ENCODE measurements at regions not wholly inside any gene's neighbourhood (a gene's known extent, or its start where the extent isn't known, plus 50 kb on each side); places are given as distances from the start of the nearest gene placed in this dataset.

DNA sequence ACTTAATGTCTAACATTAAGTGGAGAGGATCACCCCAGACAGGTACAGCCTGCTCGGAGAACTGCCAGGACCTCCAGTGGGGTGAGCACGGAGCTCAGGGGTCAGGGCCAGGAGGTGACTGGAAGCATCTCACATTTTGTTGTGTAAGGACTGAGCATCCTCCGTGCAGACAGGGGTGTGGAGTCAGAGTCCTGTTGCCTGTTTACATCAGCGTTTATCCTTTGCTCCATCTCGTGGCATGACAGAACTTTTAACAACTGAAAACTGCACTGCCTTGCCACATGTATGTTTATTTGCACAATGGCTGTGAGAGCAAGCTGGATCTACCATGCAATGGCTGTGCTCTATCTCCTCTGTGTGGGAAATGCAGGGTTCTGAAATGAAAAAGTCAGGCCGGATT lies 175.4 kb upstream of the AKR1E2 start (continued):
- no peak for TF ChIP-seq E2F1 (CRISPR knock-in tag; IDR thresholded peaks at IDR 0.05)
- TF ChIP-seq ATF3 (CRISPR knock-in tag; conservative IDR thresholded peaks at IDR 0.05): no peak
- no peak for TF ChIP-seq JUN (CRISPR knock-in tag; IDR thresholded peaks at IDR 0.05)
- TF ChIP-seq FOXJ3 (CRISPR knock-in tag; IDR thresholded peaks at IDR 0.05; ENCODE audit: borderline replicate concordance): no peak
- TF ChIP-seq ZNF671 (CRISPR knock-in tag; IDR thresholded peaks at IDR 0.05): no peak
- no peak for TF ChIP-seq TP53 (CRISPR knock-in tag; IDR thresholded peaks at IDR 0.05)
- TF ChIP-seq ARID4B (CRISPR knock-in tag; IDR thresholded peaks at IDR 0.05; ENCODE audit: borderline replicate concordance): no peak
- TF ChIP-seq, protein P1, sequence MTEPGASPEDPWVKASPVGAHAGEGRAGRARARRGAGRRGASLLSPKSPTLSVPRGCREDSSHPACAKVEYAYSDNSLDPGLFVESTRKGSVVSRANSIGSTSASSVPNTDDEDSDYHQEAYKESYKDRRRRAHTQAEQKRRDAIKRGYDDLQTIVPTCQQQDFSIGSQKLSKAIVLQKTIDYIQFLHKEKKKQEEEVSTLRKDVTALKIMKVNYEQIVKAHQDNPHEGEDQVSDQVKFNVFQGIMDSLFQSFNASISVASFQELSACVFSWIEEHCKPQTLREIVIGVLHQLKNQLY (CRISPR knock-in tag; IDR thresholded peaks at IDR 0.05): no peak
- TF ChIP-seq TEAD1 (CRISPR knock-in tag; IDR thresholded peaks at IDR 0.05): no peak
- TF ChIP-seq, protein P2, sequence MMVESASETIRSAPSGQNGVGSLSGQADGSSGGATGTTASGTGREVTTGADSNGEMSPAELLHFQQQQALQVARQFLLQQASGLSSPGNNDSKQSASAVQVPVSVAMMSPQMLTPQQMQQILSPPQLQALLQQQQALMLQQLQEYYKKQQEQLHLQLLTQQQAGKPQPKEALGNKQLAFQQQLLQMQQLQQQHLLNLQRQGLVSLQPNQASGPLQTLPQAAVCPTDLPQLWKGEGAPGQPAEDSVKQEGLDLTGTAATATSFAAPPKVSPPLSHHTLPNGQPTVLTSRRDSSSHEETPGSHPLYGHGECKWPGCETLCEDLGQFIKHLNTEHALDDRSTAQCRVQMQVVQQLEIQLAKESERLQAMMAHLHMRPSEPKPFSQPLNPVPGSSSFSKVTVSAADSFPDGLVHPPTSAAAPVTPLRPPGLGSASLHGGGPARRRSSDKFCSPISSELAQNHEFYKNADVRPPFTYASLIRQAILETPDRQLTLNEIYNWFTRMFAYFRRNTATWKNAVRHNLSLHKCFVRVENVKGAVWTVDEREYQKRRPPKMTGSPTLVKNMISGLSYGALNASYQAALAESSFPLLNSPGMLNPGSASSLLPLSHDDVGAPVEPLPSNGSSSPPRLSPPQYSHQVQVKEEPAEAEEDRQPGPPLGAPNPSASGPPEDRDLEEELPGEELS (CRISPR knock-in tag; IDR thresholded peaks at IDR 0.05): no peak

DNA sequence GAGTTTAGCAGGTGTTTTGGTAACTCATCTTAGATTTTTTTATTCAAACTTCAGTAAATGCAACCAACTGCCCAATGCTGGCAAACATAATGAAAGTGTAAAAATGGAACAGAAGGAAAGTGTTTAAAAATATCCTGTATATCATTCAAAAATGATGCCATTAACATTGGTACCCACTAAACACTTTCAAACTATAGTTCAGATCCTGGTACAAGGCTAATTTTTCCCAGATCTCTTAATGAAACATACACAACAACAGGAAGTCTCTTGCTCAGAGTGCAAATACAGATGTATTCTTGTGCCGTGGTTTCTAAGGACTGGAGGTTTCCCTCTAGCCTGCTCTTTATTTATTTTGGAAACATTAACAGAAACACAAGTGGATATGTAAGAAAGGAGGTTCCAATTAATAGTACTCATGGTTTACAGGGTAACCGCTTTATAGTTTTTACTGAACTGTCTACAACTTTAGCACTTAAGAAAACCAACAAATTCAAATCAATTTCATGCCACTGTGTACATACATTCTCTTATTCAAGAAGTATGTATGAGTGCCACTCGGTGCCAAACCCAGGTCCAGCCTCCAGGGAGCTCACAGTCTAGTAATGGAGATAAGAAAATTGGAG lies 176.0 kb upstream of the AKR1E2 start:
- ChIA-PET POLR2A (no interaction called here), CTCF (no interaction called here)
- ATAC-seq (no peak), DNase-seq (ENCODE audit: low spot score) (no peak)
- Mint-ChIP-seq H3K36me3 (no peaks in the 10 kb centered on the region), H3K9me3 (0 out of 2 replicates have a peak, but pooled peaks cover 3% of the 10 kb centered on the region), H3K4me3 (no peak overlapping the region), H3K27ac (no peak overlapping the region), H3K27me3 (ENCODE audit: low read depth) (peaks cover 12% of the 10 kb centered on the region), H3K4me1 (peaks cover 24% of the 10 kb centered on the region)
- TF ChIP-seq E2F1 (CRISPR knock-in tag; IDR thresholded peaks at IDR 0.05) (no peak), ZNF232 (CRISPR knock-in tag; IDR thresholded peaks at IDR 0.05) (no peak), FOXJ3 (CRISPR knock-in tag; IDR thresholded peaks at IDR 0.05; ENCODE audit: borderline replicate concordance) (no peak), NR2C2 (CRISPR knock-in tag; IDR thresholded peaks at IDR 0.05) (no peak), EMX1 (CRISPR knock-in tag; IDR thresholded peaks at IDR 0.05) (no peak), FOXP1 (CRISPR knock-in tag; IDR thresholded peaks at IDR 0.05; ENCODE audit: borderline replicate concordance) (no peak), NR1H2 (CRISPR knock-in tag; IDR thresholded peaks at IDR 0.05) (no peak), NFYB (CRISPR knock-in tag; conservative IDR thresholded peaks at IDR 0.05; ENCODE audit: low read depth) (no peak), CTCF (IDR thresholded peaks at IDR 0.05) (no peak)
- TF ChIP-seq, protein P2 (CRISPR knock-in tag; IDR thresholded peaks at IDR 0.05): no peak
- TF ChIP-seq, protein P3, sequence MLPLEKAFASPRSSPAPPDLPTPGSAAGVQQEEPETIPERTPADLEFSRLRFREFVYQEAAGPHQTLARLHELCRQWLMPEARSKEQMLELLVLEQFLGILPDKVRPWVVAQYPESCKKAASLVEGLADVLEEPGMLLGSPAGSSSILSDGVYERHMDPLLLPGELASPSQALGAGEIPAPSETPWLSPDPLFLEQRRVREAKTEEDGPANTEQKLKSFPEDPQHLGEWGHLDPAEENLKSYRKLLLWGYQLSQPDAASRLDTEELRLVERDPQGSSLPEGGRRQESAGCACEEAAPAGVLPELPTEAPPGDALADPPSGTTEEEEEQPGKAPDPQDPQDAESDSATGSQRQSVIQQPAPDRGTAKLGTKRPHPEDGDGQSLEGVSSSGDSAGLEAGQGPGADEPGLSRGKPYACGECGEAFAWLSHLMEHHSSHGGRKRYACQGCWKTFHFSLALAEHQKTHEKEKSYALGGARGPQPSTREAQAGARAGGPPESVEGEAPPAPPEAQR (CRISPR knock-in tag; IDR thresholded peaks at IDR 0.05): no peak
